ENCODE measurements at regions not wholly inside any gene's neighbourhood (a gene's known extent, or its start where the extent isn't known, plus 50 kb on each side); places are given as distances from the start of the nearest gene placed in this dataset.
A peak's percentile ranks its signal among the peaks of the same experiment; 100 is the strongest.

DNA sequence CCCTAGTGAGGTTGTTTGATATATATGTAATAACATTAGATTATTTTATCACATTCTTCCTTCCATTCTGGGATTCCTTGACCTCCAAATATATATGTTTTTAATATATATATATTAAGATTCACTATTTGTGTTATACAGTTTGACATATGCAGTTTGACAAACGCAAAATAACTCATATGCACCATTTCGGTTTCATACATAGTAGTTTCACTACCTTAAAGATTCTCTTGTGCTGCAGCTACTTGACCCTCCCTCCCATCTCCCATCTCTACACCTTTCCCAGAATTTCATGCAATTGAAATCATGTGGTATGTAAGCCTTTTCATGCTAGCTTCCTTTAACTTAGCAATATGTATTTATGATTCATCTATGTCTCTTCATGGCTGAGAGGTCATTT is 1244.4 kb downstream of the SORCS3 start:
- no peak for DNase-seq (ENCODE audit: low read depth, low spot score)

DNA sequence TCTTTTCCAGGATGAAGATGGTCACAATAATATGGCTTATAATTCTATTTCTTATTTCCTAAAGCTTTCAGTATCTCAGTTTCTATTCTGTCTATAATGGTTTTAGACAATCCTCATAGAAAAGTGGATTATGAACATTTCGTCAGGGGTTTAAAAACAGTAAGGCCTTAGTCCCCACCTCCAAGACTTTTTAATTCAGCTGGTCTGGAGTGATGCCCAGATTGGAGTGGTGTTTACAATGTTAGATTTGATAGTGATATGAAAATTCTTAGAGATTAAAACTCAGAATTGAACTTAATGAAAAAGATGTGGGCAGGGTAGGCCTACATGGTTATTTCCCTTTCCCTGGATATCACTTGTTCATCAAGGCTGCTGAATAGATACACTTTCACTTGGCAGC is 1238.3 kb downstream of the SORCS3 start:
- peak; percentile 16 for DNase-seq (ENCODE audit: low read depth, low spot score)

- DNase-seq (ENCODE audit: low read depth, low spot score), result no peak
These were observed 1234.0 kb downstream of the SORCS3 start for GRCh38 chr10:105875050-105875449.

DNA sequence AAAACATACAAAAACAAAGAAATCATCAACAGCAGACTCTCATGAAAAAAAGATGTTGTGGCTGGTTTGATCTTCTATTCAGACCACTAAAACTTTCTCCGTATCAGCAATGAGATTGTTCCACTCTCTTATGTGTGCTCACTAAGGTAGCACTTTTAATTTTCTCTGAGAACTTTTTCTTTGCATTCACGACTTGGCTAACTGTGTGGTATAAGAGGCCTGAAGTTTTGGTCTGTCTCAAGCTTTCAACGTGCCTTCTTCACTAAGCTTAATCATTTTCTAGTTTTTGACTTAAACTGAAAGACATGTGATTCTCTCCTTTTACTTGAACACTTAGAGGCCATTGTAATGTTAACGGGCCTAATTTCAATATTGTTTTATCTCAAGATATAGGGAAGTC is 1231.6 kb downstream of the SORCS3 start:
- DNase-seq (ENCODE audit: low read depth, low spot score), result no peak

DNA sequence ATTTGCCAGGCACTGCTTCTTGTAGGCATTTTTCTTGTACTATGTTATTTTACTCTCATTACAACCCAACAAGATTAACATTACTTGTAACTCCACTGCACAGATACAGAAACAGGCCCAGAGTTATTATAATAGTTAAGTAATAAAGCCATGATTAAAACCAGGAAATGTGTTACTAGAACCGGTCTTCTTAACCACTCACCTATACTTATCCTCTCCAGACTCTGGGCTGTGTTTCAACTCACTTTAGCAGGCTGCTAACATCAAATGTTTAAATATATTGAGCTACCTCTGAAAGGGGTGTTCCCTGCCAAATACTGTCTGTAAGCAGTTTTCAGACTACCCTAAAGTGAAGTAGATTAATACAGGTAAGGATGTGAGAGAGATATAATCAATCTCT is 1227.8 kb downstream of the SORCS3 start:
- no peak for DNase-seq (ENCODE audit: low read depth, low spot score)

- no peak for DNase-seq (ENCODE audit: low read depth, low spot score)
These were observed 1223.8 kb downstream of the SORCS3 start for GRCh38 chr10:105864854-105865253.

DNA sequence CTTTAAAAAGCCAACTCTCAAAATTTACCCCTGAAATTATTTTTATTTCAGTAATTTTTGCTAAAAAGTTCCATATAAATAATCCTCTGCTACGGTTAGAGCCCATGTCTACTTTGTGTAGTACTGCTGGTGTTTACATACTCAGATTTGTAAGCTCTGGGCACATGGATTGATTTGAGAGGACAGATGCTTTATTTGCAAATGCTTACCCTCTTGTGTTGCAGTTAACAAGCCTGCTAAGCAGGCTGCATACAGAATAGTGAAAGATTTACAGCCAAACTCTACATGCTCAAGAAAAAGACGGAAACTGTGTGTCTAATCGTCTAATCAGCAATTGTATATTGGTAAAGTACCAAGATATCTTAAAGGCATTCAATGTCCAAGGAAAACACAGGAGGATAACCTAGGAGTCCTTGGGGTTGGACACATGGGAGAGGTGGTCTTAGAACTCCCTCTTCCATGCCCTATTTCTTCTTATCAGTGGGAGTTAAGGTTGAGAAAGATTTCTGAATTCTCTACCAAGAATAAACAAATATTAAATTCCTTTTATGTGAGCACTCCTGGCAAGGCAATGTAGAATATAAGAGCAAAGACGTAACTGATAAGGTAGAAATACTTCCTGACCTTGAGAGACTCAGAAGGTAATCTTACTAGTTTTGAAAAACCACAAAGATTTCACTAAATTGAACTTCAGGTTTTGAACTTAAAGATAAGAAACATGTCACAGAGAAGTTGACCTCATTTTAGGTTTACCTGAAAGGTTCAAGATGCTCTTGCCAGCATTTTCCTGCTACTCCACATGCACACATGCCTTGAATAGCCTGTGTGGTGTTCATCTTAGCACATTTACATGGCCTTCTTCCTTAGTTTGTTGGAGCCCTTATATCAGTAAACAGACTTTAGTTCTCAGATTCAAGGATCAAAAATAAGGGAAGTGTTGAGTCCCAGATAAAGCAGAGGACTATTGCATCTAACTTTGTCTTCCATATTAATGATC is 1216.5 kb downstream of the SORCS3 start:
- DNase-seq (ENCODE audit: low read depth, low spot score), result no peak

GRCh38 chr10:105855791-105856190 is 1214.7 kb downstream of the SORCS3 start:
- DNase-seq (ENCODE audit: low read depth, low spot score), result peak; percentile 77

GRCh38 chr10:105844676-105845570 is 1203.8 kb downstream of the SORCS3 start:
- DNase-seq (ENCODE audit: low read depth, low spot score), result peak; percentile 37

DNA sequence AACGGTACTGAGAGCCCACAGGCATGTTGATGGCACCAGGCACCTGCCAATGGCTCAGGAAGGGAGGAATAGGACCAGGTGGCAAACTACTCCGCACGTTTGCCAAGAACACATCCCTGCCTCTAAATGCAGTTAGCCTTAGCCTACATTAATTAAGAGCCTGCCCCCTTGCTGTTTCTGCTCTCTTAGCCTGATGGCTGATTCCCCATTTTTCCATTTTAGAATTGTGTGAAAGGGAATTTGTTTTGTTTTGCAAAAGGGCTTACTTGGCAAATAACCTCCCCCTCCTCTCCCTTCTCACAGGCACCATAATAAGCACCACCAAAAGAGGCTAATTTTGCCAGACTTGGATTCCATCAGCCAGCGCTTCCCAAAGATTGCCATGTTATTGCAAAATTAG is 1203.2 kb downstream of the SORCS3 start:
- peak; percentile 44 for DNase-seq (ENCODE audit: low read depth, low spot score)

DNA sequence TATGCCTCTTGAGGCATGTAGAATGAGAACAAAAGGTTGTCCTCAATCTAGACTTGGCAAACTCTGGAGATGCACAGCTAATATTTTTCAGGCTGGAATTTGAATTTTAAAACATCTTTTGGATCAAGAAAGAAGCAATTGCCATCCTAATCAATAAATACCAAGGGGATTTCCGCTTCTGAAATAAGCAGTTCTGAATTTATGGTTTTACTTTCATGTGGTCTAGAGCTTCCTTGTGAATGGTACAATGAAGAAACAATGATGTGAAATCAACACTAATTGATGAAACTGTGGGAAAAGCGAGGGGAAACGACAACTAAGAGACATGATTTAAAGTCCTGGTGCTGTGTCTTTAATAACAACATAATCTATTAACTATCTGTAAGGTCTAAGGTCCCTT is 1202.7 kb downstream of the SORCS3 start:
- DNase-seq (ENCODE audit: low read depth, low spot score), result no peak

- DNase-seq (ENCODE audit: low read depth, low spot score), result no peak
These were observed 1199.2 kb downstream of the SORCS3 start for GRCh38 chr10:105840288-105840770.

DNA sequence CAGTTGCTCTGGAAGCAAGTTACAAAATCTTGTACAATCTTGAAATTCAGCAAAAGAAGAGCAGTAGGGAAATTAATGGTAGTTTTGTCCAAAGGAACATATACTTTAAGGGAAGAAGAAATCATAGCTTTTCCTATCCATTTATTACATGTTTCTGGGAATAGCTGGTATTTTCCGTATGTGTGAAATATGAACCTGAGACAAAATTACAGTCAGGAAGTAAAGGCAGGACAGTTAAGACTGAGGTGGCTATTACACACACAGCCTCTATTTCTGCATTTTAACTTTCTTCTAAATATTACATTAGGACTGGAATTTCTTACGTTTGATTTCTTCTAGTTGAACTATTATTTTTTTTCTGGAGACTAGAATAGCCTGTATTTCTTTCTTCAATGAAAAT is 1197.3 kb downstream of the SORCS3 start:
- DNase-seq (ENCODE audit: low read depth, low spot score), result no peak

DNA sequence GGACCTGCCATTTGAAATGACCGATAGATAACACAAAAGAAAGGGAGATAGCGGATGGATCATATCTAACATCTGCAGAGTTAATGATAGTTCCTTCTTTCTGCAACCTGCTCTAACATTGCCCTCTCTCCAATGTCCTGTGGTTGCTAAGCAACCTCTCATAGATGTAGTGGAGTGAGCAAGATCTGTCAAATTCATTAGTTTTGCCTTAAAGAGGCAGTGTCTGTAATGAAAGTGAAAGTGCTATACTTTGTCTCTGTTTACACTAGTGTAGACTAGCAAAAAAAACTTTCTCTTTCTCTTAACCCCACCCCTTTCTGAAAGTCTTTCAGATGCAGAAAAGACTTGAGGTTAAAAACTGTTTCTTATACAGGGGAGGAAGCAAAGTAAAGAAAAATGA is 1196.9 kb downstream of the SORCS3 start:
- DNase-seq (ENCODE audit: low read depth, low spot score), result peak; percentile 54

DNA sequence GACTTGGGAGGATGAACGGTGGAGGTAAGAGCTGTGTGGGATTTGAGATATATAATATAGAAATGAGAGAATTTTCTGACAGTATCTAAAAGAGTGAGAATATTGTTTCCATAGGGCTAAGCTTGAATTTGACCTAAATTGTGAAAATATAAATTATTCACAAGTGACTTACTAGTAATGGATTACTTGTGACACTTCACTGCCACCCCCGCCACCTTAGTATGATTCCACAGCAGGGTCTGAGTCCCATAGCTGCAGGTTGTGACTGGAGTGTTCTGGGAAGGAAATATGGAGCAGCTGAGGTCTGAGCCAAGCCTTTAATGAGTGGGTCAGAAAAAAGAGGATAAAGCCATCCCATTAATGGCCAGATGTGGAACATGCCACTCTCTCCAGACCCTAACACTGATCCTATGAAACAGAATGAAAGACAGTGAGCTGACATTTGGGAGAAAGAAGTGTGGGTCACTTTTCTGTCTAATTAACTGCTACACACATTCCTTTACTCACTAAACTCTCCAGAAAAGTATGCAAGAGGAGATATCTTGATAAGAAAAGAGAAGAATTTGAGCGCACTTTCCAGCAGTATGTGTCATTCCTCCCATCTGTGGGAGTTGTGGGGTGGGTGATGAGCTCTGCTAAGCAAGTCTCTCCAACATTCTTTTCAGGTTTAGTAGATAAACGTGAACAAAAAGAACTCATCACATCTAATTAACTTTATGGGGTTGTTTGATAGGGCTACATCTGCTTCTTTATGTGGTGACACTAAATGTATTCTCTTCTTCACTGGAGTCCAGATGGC is 1193.4 kb downstream of the SORCS3 start:
- peak; percentile 26 for DNase-seq (ENCODE audit: low read depth, low spot score)

GRCh38 chr10:105827133-105827532 is 1186.0 kb downstream of the SORCS3 start:
- no peak for DNase-seq (ENCODE audit: low read depth, low spot score)

DNA sequence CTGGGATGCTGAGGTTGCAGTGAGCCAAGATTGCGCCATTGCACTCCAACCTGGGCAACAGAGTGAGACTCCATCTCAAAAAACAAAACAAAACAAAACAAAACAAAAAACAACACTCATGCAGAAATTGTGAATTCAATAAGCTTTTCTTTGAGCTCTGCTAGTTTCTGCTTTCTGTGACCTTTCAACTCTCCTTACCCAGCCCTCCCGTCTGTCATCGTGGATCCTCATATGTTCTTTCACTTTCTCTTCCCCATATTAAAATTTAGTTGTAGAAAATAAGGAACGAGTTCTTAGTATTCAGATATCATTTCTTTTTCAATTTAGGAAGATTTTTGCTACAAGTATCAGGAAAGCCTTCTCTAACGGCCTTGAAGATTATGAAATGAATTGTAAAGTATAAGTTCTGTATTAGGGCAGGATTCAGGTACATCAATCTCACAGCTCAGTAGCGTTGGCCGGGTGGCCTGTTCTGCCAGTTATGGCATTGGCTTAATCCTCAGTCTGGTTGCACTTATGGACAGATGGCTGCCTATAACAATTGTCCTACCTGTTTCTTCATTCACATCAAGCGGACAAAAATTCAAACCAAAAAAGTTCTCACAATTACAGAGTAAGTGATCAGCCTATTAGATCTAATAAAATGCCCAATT is 1167.0 kb downstream of the SORCS3 start:
- no peak for DNase-seq (ENCODE audit: low read depth, low spot score)

DNA sequence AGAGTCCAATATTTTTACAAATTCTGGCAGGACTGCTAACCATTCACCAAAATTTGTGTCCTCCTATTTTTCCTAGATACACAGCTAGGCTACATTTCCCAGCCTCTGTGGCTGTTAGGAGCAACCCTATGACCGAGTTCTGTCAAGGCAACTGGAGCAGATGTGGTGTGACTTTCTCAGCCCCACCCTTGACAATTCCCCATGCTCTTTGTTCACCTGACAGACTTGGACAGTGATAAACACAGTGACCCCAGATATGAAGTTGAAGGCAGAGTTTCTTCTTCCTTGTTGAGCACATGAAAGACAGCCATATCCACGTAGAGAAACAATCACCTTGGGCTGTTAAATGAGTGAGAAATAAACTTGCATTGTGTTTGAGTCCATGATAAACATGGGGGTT is 1162.1 kb downstream of the SORCS3 start:
- DNase-seq (ENCODE audit: low read depth, low spot score), result no peak

- peak; percentile 67 for DNase-seq (ENCODE audit: low read depth, low spot score)
These were observed 1159.6 kb downstream of the SORCS3 start for GRCh38 chr10:105800641-105801040.

DNA sequence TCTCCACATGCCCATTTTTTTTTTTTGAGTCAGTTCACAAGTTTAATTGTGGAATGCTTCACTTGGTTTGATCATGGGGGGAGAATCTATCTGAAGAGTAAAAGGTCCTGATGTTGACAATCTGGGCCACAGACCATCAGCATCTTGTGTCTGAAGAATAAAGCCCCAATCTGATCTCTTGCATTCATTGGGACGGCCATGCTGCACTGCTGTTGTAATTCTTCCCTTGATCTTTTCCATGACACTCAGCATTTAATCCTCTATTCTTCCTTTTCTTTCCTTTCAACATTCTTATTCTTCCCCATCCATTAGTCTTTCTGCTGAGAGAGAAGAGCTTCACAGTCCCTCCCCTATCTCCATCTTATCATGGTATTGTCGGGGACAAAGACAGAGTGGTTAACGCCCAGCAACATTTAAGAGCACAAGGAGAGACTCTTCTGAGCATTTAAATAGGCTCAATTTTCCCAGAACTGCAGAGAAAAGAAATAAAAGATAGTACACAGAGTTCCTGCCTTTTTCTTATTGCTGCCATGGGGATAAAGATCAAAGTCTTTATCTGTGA is 1157.3 kb downstream of the SORCS3 start:
- DNase-seq (ENCODE audit: low read depth, low spot score), result no peak
